ENCODE measurements at regions not wholly inside any gene's neighbourhood (a gene's known extent, or its start where the extent isn't known, plus 50 kb on each side); places are given as distances from the start of the nearest gene placed in this dataset.

DNA sequence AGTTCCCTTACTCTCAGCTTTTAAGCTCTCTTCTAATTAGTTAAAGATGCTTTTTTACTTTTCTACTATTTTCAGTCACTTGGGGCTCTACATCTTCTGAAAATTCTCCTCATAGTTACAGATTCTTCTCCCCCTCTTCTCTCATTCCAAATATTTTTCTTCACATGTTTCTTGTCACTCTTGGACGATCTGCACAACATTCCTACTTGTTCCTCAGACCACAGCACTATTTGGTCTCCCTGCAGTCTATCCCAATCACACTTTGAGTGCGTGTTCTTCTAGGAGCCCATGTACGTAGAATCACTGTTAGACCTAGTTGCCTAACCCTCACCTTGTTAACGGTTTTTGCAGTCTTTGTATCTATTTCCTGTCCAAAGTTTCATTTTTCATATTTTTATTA lies 222.5 kb upstream of the SPRY2 start (continued):
- TF ChIP-seq STAT3 (IDR thresholded peaks at IDR 0.05; ENCODE audit: low read depth, low read length) (no peak), NBN (IDR thresholded peaks at IDR 0.05) (no peak), SPI1 (IDR thresholded peaks at IDR 0.05; ENCODE audit: borderline replicate concordance, insufficient read depth, low read depth, low read length) (no peak), MEF2A (IDR thresholded peaks at IDR 0.05; ENCODE audit: insufficient read depth, low read depth, low read length) (no peak), POLR2AphosphoS2 (IDR thresholded peaks at IDR 0.05; ENCODE audit: low read depth, low read length) (no peak), SREBF1 (IDR thresholded peaks at IDR 0.05; ENCODE audit: low read length) (no peak), ZBED1 (IDR thresholded peaks at IDR 0.05; ENCODE audit: borderline replicate concordance) (no peak), TBL1XR1 (IDR thresholded peaks at IDR 0.05; ENCODE audit: low read depth, low read length) (no peak)

- Histone ChIP-seq H3K79me2 (ENCODE audit: control insufficient read depth, insufficient read depth, low read length) (no peaks in the 10 kb centered on the region), H3K4me2 (ENCODE audit: control insufficient read depth, insufficient read depth) (no peak overlapping the region), H3K9me3 (replicated peaks; ENCODE audit: control insufficient read depth, insufficient read depth, low read length) (no peaks in the 10 kb centered on the region), H3K27me3 (replicated peaks in 1 of 2; ENCODE audit: control insufficient read depth in 2 of 2, insufficient read depth in 2 of 2, low read length in 1 of 2) (no peaks in the 10 kb centered on the region), H3K9ac (ENCODE audit: control insufficient read depth, insufficient read depth, low read length) (no peak overlapping the region), H3K4me3 (no peak overlapping the region), H2AFZ (ENCODE audit: control insufficient read depth, low read depth, low read length) (no peak overlapping the region), H3K27ac (ENCODE audit: control insufficient read depth, insufficient read depth) (no peak overlapping the region), H3K4me1 (ENCODE audit: control insufficient read depth, insufficient read depth, low read length) (no peaks in the 10 kb centered on the region), H3K36me3 (ENCODE audit: control insufficient read depth in 2 of 2, insufficient read depth in 2 of 2, low read length in 1 of 2) (no peaks in the 10 kb centered on the region), H4K20me1 (ENCODE audit: control insufficient read depth, insufficient read depth) (no peaks in the 10 kb centered on the region)
- ChIA-PET CTCF (interaction anchor here (0.7 to 1.9 kb wide), 2 partner anchors 11 to 222 kb away, joined by 3 to 8 read pairs; partner anchors contain the start of gene SPRY2), RAD21 (ENCODE audit: unreplicated experiment) (interaction anchor here (0.6 to 1.8 kb wide), 3 partner anchors 13 to 361 kb away, joined by 4 to 7 read pairs (median 5); no protein-coding TSS in a partner anchor), SMC1A (ENCODE audit: uncharacterized antibody, unreplicated experiment) (interaction anchor here (0.8 to 3.0 kb wide), 7 partner anchors 8 to 311 kb away, joined by 3 to 17 read pairs (median 4); no protein-coding TSS in a partner anchor), POLR2A (no interaction called here)
- ATAC-seq, result peak; percentile 42; the same call in 2 of the 3 replicates
- peak; percentile 23 for FAIRE-seq
- peak; percentile 41; the same call in 1 of the 2 replicates for TF ChIP-seq IKZF1 (conservative IDR thresholded peaks at IDR 0.05)
- peak in 1 of 2 experiments; percentile 22; a peak in 1 of 4 replicates for TF ChIP-seq IKZF2 (IDR thresholded peaks at IDR 0.05)
- TF ChIP-seq, protein P1, sequence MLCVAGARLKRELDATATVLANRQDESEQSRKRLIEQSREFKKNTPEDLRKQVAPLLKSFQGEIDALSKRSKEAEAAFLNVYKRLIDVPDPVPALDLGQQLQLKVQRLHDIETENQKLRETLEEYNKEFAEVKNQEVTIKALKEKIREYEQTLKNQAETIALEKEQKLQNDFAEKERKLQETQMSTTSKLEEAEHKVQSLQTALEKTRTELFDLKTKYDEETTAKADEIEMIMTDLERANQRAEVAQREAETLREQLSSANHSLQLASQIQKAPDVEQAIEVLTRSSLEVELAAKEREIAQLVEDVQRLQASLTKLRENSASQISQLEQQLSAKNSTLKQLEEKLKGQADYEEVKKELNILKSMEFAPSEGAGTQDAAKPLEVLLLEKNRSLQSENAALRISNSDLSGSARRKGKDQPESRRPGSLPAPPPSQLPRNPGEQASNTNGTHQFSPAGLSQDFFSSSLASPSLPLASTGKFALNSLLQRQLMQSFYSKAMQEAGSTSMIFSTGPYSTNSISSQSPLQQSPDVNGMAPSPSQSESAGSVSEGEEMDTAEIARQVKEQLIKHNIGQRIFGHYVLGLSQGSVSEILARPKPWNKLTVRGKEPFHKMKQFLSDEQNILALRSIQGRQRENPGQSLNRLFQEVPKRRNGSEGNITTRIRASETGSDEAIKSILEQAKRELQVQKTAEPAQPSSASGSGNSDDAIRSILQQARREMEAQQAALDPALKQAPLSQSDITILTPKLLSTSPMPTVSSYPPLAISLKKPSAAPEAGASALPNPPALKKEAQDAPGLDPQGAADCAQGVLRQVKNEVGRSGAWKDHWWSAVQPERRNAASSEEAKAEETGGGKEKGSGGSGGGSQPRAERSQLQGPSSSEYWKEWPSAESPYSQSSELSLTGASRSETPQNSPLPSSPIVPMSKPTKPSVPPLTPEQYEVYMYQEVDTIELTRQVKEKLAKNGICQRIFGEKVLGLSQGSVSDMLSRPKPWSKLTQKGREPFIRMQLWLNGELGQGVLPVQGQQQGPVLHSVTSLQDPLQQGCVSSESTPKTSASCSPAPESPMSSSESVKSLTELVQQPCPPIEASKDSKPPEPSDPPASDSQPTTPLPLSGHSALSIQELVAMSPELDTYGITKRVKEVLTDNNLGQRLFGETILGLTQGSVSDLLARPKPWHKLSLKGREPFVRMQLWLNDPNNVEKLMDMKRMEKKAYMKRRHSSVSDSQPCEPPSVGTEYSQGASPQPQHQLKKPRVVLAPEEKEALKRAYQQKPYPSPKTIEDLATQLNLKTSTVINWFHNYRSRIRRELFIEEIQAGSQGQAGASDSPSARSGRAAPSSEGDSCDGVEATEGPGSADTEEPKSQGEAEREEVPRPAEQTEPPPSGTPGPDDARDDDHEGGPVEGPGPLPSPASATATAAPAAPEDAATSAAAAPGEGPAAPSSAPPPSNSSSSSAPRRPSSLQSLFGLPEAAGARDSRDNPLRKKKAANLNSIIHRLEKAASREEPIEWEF (IDR thresholded peaks at IDR 0.05; ENCODE audit: insufficient replicate concordance, low read depth, low read length), result no peak
- WGBS (ENCODE audit: insufficient coverage, insufficient replicate concordance, low lambda C conversion rate, missing lambda C conversion rate), result 25% methylated on average over 4 of the region's 4 CpGs
- in situ Hi-C loops (cut with MboI) (no loop called here), intact Hi-C loops (cut with micrococcal nuclease; ENCODE audit: unreplicated experiment) (no loop called here)
- BruUV-seq (replicated peaks), result no TSS peak
- no peak for DNase-seq (ENCODE audit: low read depth, low spot score)
Observed at GRCh38 chr13:80562433-80563156, 221.7 kb upstream of the SPRY2 start.

Data from GM12878 (cell line).